Suprapubic skin (tissue), 3 donors: ENCODE measurements at regions not wholly inside any gene's neighbourhood (a gene's known extent, or its start where the extent isn't known, plus 50 kb on each side); places are given as distances from the start of the nearest gene placed in this dataset.

ENCODE experiments used
- POLR2A ChIP-seq, 2 donors: fragments of 450-650 bp; IDR thresholded peaks; one replicate each; pipeline ENCODE4 v1.6.1; 2017; ENCODE audit warnings: antibody characterized with exemption in 2 of 2, mild to moderate bottlenecking in 2 of 2, moderate library complexity in 2 of 2
- TF ChIP-seq, protein P1 (sequence below), 2 donors: fragments of 200-600 bp in 1 of 2; fragments of 450-650 bp in 1 of 2; sonication (generic) in 1 of 2; IDR thresholded peaks; one replicate each; pipeline ENCODE4 v1.5.1; 2016 to 2019; ENCODE audit warnings: antibody characterized with exemption in 2 of 2, mild to moderate bottlenecking in 1 of 2, moderate library complexity in 1 of 2

DNA sequence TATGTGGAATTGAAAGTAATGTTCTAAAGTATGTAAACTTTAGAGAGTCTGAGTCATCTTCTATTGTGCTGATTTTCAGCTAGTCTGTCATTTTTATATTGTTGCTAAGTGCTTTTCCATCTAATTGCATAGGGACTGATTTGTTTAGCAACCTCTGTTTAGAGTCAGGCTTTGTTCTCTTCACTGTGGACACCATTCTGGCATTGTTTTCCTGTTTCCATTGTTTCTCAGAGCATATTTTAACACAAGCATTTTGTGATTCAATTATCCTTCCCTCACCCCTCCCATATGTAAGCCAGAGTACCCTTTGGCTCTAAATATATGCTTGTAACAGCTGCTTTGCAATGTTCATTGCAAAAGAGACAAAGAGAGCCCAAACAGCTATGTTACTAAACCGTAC, 748.4 kb upstream of the PHF14 start:
- no peak for TF ChIP-seq POLR2A (IDR thresholded peaks at IDR 0.05)
- TF ChIP-seq, protein P1, sequence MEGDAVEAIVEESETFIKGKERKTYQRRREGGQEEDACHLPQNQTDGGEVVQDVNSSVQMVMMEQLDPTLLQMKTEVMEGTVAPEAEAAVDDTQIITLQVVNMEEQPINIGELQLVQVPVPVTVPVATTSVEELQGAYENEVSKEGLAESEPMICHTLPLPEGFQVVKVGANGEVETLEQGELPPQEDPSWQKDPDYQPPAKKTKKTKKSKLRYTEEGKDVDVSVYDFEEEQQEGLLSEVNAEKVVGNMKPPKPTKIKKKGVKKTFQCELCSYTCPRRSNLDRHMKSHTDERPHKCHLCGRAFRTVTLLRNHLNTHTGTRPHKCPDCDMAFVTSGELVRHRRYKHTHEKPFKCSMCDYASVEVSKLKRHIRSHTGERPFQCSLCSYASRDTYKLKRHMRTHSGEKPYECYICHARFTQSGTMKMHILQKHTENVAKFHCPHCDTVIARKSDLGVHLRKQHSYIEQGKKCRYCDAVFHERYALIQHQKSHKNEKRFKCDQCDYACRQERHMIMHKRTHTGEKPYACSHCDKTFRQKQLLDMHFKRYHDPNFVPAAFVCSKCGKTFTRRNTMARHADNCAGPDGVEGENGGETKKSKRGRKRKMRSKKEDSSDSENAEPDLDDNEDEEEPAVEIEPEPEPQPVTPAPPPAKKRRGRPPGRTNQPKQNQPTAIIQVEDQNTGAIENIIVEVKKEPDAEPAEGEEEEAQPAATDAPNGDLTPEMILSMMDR (IDR thresholded peaks at IDR 0.05): no peak
